GM19025 (cell line): ENCODE measurements at regions not wholly inside any gene's neighbourhood (a gene's known extent, or its start where the extent isn't known, plus 50 kb on each side); places are given as distances from the start of the nearest gene placed in this dataset.

Experiments
- ATAC-seq: cut with Tn5 transposase; IDR thresholded peaks from one replicate; pipeline ENCODE4 v1.9.1; 2021; ENCODE audit warnings: mild to moderate bottlenecking, low read depth, moderate library complexity; ENCODE audit not compliant: unreplicated experiment

DNA sequence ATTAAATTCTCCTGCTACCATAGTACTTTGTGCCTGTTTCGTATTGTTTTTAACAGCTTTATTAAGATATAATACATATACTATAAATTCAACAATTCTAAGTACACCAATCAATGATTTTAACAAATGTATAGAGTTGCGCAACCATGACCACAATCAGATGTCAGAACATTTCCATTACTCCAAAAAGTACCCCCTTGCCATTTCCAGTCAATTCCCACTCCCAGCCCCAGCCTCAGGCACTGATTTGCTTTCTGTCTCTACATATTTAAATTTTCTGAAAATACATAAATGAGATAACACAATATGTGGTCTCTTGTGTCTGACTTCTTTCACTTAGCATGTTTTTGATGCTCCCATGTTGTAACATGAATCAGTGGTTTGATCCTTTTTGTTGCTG, 193.9 kb downstream of the FIGN start:
- ATAC-seq, result no peak

DNA sequence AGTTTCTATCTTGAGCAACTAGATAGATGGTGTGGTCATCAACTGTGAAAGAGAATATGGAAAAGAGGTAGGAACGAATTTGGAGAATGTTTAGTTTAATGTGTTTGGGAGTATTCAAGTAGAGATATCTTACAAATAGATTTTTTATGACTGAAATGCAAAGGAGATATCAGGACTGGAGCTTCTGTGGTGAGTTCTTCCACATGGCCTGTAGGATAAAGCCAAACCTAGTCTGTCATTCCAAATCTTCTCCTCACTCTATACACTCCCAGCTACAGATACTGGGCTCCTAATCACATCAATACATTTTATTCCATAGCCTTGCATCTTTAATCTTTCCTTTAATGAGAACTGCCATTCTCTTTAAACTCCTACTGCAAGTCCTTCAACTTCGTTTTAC, 194.3 kb downstream of the FIGN start:
- no peak for ATAC-seq

DNA sequence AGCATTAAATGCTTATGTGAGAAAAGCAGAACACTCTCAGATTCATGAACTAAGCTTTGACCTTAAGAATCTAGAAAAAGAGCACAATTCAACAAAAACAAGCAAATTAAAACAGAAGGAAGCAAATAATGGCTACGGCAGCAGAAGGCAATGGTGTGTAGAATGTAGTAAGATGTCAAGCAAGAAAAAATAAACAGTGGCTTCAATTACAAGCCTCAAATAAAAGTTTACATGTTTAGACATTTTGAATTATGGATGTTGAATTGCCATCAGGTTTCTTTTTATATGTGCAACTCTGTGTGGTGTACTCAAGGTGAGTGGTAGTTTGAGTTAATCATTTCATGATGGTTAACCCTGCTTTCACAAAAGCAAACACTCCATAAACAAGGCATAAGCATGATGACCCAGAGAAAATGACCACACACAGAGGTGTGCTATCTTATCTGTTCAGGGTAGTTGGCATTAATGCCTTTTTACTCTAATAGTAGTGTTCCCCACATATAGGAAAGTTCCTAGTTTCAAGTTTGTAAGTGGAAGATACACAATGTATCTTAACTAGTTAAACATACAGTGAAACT, 207.1 kb downstream of the FIGN start:
- no peak for ATAC-seq

DNA sequence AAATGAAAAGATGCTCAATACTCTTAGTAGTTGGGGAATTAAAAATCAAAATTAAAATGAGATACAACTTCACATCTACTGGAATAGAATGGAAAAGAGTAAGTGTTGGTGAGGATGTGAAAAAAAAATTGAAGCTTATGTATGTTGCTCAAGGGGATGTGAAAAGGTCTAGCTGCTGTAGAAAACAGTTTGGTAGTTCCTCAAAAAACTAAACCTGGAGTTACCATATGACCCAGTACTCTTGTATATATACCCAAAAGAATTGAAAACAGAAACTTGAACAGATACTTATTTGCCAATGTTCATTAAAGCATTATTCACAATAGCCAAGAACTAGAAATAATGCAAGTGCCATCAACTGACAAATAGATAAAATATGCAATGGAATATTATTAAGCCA, 208.4 kb downstream of the FIGN start:
- ATAC-seq, result no peak

DNA sequence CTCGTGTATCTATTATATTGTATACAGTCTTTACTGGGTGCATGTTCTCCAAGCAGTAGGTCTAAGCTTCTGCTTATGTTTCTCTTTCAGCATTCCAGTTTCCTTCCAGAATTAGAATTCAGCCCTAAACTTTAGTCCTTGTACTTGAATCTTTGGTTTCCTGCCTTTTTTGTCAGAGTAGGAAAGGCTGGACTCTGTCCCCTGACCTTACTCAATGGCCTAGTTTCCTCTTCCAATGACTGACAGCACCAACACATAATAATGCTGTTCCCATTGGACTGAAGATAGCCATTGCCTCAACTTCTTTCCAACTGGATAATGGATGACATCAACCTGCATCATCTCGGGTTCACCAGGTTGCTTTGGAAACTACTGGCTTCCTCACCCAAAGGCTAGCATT, 217.0 kb downstream of the FIGN start:
- ATAC-seq, result no peak

DNA sequence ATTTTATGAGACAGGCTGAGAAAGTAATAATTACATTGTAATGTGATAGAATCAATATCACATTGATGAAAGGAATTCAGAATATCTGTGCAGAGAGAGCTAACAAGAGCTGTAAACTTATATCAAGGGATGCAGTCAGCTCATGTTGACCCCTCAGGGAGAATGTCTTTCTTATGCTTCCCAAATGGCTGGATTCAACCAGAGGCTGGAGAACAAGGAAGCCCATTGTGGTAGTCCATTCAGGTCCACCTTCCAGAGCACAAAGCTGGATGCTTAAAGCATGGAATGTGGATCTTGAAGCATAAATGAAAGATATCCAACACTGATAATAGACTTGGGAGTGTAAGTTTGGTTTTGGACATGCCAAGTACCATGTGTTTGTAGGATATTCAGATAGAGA, 220.0 kb downstream of the FIGN start:
- ATAC-seq, result no peak

DNA sequence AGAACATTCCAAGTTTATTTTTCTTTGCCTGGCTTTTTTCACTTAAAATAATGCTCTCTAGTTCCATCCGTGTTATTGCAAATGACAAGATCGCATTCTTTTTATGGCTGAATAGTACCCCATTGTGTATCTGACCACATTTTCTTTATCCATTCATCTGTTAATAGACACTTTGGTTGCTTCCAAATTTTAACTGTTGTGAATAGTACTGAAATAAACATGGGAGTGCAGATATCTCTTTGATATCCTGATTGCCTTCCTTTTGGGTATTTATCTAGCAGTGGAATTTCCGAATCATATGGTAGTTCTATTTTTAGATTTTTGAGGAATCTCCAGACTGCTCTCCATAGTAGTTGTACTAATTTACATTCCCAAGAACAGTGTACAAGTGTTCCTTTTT, 230.5 kb downstream of the FIGN start:
- no peak for ATAC-seq

DNA sequence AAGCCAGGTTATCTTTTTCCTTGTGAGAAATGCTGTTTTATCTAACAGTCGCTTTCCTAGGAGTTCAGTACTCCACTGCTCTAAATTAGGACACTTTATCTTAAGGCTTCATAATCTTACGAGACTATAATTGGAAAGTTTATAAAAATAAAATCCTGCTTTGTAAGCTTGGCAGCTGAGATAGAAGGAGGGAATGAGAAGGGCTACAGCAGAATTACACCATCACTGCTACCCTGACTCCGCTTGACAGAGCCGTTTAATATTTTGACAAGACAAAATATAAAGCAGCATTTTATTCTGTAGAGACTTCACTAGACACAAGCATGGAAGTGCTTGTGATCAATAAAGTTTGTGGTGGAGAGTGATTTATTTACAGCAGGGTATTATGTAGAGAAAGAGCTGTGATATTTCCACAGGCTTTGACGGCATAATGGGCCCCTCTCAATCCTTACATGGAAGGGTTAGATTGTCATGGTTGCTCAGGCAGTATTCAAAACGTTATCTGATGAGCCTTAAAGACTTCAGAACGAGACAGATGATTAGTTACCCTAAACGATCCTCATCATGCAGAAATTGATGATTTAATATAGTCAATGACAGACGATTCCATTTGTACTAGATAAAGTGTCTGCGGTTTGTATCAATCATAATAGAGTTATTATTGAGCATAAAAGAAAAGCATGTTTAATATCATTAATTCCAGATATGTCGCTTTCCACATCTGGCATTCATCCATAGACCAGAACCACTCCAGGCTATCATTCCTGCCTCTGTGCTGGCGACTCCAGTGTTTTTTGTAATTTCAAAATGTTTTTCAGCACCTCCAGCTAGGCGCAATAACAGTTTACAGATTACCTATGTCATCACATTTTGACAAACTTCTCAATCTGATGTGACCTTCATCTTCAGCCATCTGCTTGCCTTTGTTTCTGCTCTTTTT, 242.2 kb downstream of the FIGN start:
- ATAC-seq, result no peak

DNA sequence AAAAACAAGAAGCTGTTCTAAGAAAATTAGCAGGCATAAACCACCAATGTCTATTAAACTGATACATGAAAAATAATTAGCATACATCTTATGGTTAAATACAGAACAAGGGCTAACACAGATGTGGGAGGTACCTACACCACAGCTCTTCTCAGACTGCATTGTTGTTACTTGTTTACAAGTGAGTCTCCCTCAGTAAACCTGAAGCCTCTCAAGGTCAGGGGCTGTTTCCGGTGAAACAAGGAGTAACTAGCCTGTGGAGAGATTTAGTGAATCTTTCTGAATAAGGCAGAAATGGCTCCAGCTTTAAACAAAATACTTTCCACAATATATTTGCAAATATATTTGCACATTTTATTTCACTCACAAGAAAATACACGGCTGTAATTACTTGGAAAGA, 244.0 kb downstream of the FIGN start:
- no peak for ATAC-seq

DNA sequence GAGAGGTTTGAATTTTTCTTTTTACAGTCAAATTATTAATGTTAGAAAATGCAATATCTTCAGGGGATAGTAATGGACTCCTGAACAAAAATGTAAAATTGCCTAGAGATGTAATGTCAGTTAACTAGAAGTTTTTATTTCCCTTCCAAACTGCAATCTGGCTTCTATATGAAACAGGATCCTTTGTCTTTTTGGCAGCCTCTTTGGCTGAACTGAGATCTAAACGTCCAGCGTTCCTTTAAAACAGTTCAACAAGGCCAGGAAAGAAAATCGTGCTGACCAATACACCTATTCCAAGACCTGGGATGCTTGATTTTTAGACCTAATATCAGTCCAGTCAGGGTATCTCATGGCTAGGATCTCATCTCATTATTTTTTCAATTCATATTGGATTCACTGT, 245.5 kb downstream of the FIGN start:
- ATAC-seq, result no peak

DNA sequence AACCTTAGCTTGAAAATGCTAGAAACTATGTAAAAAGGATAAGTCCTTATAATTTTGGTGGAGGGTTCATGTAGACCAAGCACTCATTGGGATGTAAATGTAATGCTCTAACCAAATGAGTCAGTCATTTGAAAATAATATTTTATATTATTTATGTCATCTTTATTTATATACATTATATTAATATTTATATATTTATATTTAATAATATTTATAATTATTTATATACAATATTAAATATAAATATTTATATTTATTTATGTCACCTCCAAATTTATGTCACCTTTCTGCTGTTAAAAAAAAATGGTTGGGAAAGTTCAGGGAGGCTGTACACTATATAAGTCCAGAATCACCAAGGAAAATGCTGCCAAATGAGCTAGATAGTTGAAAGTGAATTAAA, 254.3 kb downstream of the FIGN start:
- no peak for ATAC-seq

DNA sequence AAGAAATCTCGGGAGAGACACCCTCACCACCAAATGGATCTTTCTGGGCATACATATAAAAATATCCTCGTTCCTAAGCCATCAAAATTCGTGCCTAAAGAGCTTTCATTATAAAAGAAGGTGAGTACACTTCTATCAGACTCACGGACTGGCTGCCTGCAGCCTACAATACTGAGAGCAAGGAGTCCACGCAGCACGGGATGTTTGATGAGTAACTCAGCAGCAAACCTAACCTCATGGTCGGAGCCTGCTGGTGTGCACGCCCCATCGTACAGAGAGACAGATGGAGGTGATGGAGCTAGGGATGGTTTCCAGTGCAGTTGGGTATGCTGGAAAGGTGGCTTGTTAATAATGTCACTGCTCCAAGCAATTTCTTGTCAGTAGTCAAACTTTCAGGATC, 256.2 kb downstream of the FIGN start:
- ATAC-seq, result no peak

DNA sequence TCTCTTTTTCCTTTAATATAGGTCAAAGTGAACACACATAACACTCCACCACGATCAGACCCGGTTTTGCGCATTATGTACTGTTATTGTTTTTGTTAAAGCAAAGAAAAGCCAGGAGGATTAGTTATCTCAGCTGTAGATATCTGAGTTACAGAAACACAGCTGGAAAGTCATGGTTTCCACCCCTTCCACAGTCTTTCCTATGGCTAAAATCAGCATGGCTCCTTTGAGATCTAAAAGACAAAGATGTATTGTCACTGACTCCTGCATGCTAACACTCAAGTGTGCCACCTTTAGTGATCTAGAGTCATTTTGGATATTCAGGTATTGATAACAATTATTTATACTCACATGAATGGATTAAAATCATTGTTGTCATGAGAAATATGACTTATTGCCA, 260.0 kb downstream of the FIGN start:
- no peak for ATAC-seq

DNA sequence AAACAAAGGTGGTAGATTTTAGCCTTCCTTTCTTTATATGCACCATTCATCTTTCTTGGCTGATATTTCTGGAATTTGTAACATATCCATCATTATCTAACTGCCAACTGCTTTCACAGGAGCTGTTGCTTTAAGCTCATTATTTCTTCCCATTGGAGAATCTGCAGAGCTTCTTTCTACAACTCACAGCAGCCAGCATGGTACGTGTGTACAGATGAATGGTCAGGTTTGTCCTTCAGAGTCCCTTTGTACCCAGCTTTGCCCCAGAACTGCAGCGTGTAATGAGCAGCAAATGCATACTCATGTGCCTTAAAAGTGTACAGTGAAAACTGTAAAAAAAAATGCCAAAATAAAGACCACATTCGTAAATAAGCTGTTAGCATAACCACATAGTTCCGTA, 260.9 kb downstream of the FIGN start:
- no peak for ATAC-seq

DNA sequence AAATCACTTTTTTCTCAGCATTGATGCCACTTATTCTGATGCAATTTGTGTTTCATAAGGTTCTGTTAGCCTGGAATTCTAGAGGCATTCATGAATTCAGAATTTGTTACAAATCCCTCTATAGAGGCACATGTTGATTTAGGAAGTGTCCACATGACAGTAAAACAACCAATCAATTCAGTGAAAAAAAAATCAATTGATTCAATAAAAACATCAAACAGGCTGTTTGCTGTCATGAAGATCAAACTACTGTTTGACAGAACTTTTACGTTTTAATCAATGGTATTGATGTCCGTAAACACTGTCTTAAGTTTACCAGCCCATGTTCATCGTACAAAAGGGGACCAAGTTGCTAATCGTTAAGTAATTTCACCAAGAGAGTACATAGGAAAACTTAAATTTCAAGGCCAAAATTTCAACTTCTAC, 261.5 kb downstream of the FIGN start:
- no peak for ATAC-seq

DNA sequence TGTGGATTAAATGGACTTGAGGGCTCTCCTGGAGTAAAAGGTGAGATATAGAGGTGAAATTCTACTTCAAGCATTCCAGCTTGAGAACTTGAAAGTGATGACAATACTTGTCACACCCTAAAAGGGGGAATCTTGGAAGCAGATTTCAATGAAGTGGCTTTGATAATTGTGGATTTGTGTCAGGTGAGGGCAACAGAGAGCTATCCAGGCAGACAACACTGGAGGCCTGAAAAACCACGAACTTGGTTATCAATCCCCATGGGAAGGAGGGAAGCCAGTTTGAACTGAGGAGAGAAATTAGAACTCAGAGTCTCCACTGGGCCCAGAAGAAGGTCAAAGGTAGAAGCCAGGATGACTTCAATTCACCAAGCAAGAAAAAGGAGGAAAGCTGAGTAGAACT, 263.9 kb downstream of the FIGN start:
- no peak for ATAC-seq

DNA sequence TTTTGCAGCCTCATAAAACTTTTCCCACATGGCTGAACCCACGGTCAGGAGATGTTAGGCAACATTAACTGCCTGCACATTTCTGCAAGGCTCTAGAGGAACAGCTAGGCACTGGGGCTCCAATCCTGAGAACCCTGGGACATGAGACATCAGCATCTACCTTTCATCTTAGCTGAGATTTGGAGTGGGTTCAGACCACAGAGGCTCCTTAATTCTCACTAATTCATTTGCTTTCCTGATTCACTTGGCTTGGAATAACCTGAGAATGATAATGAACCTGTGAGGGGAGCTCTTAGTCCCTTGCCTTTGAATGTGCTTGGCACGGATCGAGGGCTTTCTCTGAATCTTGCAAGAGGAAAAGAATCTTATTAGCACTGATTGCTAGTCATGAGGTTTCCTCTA, 266.2 kb downstream of the FIGN start:
- no peak for ATAC-seq

DNA sequence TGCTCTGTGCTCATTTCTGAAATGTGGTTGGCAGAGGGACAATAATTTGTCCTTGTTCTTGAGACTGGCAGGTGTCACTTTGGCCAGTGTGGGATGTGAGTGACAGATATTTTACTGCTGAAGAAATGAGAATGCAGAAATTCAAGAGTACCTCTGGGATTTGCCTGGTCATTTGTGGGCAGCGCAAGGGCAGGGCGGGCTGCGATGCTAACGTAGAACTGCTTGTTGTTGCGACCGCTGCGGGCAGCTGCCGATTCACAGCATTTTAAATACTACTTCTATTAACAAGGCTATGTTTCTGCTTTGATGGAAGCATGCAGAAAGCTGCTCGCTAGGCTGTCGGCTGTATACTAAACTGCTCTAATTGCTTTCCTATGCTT, 268.6 kb downstream of the FIGN start:
- no peak for ATAC-seq

DNA sequence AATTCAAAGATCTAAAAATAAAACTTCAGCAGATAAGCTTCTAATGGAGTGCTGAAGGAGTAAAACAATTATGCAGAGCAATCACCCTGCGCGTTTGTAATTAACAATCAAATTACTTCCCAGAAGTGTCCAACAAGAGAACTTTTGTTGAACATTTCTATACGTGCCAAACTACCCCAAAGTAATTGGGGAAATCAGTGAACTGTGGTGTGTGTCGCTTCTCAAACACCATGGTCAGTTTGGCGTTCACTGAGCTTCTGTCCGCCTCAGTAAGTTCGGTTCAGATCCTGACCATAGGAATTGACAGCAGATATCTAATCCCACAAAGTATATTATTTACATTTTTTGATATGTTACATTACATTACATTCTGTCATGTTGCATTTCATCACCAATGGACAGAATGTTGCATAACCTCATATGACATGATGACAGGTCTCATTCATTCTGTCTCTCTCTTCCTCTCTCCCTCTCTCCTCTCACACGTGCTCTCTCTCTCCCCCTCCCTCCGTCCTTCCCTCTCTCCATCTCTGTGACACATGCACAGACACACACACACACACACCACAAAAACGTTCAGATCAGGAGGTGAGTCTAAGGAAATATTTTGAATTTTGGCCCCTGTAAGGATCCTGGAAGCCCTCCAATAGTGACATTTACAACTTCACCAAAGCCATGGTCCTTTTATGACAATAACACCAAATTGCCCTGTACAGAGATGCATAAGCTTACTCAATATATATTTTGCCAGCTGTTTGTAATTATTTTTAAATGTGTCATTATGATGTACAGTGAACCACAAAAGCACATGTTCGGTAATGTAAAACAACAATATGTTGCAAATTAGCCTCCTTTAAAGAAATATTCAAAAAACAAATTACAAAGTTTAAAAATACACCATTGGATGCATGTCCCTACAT, 269.2 kb downstream of the FIGN start:
- ATAC-seq, result no peak

DNA sequence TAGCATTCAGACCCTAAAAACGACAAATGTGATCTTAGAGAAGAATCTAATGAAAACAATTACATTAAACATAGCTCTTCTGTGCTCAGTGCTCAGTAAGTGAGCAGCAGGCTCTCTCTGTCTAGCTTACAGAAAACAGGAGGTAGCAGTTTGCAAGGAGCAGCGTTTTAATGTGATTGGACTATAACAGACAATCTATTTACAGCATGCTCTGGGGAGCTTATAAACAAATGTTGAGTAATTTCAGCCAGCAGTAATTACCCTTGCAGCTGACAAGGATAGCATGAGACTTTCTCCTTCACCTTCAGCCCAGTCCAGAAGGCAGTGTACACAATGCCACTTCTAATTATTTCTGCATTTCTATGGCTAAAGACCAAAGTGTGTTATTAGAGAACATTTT, 270.4 kb downstream of the FIGN start:
- no peak for ATAC-seq

DNA sequence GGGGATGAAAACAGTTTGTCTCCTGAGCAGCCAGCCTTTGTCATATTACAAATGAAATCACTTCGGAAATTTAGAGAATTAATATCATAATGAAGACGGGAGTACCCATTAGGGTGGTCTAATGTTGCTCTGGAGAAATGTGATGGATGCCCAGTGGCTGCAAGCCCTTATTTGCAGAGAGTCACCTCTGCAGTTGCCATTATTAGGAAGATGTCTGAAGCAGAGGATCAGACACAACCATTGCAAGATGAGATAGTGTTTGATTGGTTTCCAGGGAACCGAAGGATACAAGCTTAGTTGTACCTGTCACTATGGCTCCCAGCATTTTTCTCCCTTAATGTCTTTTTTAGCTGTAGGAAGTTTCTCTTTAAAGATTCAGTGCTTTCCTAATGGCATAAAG, 272.4 kb downstream of the FIGN start:
- no peak for ATAC-seq
